Activated CD8-positive, alpha-beta memory T cell treated with anti-CD3 and anti-CD28 coated beads for 4 hours (primary cell): ENCODE measurements at regions not wholly inside any gene's neighbourhood (a gene's known extent, or its start where the extent isn't known, plus 50 kb on each side); places are given as distances from the start of the nearest gene placed in this dataset.

Source experiments
- DNase-seq, 2 donors: peaks; one replicate each; pipeline ENCODE4 v3.0.0-alpha.2; 2020; ENCODE audit warnings: low read depth in 2 of 2

DNA sequence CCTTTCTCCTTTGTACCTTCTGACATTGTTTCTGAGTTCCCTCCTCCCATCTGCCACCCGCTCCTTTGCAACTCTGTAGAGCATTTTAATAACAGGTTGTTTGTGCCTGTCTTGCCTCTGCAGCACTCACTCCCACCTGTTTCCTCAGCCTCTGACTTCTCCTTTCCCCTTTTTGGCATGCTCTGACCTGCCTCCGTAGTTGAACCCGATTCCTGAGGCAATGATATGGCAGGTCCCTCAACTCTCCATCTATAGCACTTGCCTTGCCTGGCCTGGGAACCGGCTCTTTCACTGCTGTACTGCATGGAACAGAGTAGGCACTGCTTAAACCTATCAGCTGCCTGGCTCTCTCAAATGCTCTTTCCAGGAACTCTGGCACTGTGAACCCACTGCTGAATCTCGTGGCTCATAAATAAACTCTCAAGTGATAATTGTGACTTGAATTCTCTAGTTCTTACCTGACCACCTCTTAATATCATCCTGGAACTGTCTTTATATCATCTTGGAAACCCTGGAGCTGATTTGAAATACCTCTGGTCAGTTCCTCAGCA is 50.3 kb downstream of the UTRN start:
- DNase-seq, result no peak

DNA sequence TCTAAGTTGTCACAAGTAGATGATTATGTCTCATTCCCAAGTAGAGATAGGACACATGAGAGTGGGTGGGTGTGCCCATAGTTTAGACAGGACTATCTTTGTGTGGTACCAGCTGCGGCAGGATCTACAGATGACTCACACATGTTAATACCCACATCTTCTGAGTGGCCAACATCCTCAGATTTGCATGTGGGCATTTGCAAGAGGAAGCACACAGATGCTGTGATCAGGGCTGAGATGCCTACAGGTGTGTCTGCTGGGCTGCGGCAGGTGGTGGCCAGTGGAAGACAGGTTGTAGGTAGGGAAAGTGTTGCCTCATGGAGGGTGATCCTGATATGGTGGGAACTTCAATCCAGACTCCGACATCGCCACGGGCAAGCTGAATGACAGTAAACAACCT is 50.8 kb downstream of the UTRN start:
- DNase-seq, result no peak

DNA sequence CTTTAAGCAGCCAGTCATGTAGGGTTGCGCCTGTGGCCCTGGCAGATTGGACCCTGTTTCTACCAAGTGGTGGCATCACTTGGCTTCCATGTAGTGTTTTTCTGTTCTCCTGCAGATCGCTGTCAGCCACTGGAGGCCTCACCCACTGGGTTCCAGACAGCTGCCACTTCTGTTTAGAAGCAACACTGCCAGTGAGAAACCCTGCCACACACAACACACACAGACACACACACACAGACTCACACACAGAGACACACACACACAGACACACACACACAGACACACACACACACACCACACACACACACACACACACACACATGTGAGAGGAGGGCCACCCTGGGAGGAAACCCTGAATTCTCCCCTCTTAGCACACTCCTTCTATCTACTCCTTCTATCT is 51.8 kb downstream of the UTRN start:
- no peak for DNase-seq

DNA sequence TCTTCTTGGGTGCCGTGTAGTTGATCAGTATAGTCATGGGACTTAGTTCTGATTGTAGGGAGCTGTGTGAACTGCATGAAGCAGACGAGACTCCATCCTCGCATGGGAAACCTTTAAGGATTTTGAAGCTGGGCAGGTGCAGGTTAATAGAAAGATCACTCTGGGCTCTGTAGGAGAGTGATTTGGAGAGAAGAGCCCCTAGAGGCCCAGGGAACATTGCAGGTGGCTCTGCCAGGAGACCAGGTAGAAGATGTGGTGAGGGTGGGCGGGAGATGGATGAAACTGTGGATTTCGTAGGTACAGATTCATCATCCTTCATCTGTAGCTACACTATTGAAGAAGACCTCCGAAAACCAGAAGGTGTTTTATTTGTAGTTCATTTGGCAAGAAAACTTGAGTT is 53.3 kb downstream of the UTRN start:
- DNase-seq, result no peak

DNA sequence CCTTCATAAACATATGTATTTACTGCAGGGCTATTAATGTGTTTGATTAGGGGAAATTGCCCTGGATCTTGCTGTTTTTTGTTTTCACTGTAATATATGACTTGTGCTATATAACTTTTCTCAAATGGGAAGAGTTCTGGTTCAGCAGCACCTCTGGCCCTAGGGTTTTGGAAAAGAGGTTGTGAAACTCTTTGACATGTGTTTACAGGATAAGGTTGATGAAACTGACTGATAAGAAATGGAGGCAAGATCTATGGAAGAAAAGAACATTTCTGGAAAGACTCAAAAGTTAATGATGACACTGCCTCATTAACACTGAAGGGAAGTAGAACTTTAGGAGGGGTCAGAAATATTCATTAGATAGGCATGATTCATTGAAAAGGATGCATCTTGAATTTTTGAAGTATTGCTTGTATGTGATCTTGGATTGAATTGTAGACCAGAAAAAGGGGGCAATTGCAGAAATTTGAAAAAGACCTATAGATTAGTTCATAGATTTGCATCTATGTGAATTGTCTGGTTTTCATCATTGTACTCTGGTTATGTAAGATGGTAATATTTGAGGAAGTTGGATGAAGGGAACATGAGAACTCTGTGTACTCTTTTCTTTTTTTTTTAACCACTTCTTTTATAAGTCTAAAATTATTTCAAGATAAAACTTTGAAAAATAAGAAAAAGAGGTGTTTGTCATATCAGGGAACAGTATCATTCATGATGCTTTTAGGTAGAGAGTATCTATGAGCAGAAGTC is 54.0 kb downstream of the UTRN start:
- DNase-seq, result no peak

DNA sequence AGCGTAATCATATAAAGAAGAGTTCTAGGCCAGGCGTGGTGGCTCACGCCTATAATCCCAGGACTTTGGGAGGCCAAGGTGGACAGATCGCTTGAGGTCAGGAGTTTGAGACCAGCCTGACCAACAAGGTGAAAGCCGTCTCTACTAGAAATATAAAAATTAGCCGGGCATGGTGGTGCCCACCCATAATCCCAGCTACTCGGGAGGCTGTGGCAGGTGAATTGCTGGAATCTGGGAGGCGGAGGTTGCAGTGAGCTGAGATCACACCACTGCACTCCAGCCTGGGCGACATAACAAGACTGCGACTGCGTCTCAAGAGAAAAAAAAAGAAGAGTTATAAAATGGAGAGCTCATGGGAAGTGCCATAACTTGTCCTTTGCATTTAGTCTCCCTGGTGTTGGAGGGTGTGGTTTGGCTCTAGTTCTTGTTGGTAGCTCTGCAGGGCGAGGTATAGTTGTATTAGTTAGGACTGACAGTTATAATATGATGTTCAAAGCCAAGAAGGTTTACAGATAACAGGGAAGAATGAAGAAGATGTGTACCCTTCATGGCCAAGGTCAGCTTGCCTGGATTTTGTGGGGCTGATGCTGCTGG is 54.8 kb downstream of the UTRN start:
- DNase-seq, result no peak

DNA sequence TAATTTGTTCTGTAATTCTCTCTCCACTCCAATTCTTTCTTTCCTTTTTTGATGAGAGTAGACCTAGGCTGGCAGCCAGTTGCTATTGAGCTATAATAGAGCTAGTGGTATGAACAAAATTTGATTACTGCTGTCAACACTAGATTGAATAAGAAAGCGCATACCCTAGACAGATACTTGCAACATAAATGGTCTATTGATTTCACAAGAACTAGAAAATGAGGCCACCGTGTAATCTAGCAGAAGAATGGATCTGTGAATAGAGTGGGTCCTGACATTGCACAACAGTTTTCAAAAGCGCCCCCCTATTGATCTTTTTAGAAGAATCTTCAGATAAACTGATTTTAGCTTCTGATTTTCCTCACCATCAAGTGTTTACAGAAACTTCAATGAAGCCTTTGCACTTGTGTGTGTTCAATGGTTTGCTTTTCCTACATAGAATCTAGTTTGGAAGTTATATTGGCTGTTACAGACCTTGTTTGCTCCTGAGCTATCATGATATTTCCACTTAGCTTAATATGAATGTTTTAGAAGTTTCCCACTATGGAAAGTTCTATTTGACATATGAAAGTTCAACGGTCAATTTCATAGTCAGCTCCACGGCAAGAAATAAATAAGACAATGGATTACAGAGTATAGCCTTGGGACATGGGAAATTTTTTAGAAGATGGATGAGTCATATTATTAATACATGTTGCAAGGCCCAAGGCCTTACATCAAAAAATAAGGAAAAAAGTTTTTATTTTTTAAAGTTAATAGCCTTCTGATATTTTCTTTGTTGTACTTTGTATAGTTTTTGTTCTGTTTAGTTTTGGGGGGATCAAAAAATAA is 55.6 kb downstream of the UTRN start:
- no peak for DNase-seq

DNA sequence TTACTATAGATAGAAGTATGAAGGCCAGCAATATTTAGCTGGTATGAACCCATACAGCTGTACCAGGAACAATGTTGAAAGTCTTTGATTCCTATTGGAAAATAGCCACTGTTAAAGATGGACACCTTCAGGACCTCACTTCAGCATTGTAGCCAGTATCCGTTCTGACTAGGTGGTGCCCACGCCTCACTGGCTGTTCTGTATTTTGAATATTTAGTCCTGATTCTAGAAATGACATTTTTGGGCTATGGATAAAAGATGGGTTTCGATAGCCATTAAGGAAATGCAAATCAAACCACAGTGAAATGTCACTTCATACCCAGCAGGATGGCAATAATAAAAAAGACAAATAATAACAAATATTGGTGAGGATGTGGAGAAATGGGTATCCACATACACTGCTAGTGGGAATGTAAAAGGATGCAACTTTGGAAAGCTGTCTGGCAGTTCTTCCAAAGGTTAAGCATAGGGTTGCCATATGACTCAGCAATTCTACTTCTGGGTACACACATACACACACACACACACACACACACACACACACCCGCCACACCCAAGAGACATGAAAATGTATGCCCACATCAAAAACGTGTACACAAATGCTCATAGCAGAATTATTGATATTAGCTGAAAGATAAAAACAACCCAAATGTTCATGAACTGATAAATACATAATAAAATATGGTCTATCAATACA is 56.8 kb downstream of the UTRN start:
- DNase-seq, result no peak

DNA sequence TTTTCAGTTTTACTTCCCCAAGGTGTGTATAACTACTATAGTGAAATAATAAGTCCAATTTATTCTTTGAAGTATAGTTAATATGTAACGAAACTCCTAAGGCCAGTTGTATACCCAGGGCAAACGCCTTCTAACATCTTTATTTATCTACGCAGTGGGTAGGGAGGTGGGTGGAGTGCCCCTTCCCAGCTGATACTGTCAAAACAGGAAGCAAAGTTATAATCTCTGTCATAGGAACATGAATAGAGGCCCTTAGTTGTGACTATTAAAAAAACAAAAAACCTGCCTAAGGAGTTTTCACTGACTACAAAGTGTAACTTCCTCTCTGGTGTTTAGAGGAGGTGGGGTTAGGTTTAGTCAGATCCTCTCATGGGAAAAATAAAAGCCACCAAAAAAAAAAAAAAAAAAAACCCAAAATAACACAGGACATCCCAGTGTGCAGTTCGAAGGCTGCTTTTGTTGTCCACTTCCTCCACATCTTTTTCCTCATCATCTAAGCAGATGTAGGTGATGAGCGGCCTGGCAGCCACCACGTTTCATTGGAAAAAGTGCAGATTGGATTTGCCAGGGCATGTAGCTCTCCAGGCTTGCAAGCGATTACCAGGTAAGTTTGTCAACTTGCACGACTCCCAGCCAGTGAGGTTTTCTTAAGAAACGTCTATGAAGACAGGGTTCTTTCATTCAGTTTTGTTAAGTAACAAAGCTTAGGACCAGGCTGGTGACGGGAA is 58.7 kb downstream of the UTRN start:
- no peak for DNase-seq

DNA sequence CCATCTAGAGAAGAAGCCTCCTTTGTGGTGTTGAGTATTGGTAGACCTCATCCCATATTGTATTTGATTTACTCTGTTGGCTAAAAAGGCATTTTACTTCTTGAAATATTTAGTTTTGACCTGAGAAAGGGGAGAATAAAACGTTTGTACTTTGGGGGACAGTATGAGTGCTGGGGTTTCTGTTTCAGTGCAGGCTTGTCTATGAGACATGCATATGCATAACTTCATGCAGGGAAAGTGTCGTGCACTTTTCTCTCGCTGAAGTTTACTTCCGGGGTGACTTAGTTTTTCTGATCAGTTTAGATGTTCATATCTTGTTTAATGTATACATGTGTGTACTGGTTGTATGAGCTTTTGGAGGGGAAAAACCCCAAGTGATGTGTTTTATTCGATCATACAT is 59.5 kb downstream of the UTRN start:
- no peak for DNase-seq

DNA sequence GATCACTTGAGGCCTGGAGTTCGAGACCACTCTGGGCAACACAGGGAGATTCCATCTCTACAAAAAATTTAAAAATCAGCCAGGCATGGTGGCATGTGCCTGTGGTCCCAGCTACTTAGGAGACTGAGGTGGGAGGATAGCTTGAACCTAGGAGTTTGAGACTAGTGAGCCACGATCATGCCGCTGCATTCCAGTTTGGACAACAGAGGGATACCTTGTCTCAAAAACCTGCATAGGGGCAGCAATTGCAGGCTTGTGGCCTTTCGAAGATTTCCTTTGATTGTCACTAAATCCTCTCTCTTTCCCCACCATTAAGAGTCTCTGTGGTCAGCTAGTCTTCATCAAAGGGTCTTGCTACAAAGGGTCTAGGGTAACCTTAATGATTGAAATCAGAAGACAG is 60.3 kb downstream of the UTRN start:
- no peak for DNase-seq

DNA sequence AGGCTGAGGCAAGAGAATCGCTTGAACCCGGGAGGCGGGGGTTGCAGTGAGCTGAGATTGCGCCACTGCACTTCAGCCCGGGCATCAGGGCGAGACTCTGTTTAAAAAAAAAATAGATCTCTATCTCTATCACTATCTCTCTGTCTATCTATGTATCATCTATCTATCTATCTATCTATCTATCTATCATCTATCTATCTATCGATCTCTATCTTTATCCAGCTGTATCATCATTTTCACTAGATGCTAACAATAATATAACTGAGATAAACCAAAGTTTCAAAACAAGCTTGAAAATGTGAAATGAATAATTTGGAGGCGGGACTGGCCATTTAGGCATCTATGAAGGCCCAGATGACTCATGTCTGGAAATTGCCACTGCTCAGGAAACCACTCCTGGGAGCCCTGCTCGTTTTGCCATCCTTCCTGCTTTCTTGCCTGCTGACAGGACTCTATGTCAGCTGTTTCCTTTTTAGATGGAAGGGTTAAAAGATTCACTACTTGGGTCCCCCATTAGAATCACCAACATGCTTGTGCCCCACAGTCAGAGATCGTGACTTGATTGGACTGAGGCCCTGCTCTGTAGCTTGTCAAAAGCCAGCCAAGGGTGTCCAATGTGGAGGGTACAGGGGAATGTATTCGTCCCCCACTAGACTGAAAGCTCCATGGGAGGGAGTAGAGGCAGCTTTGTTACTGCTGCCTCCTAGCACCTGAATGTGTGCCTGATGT is 61.7 kb downstream of the UTRN start:
- no peak for DNase-seq

DNA sequence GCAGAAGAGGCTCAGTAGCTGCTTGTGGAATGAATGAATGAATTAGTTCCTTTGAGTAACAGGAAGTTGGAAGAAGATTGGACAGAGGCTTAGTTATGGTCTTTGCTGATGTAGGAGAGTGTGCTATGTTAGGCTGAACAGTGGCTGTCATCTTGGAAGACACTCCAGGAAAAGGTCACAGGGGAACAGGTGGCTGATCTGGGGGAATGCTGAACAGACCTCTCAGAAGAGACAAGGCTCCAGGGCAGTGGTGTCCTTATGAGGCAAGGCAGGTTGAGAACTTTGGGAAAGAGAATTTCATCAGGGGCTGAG is 62.3 kb downstream of the UTRN start:
- DNase-seq, result no peak

DNA sequence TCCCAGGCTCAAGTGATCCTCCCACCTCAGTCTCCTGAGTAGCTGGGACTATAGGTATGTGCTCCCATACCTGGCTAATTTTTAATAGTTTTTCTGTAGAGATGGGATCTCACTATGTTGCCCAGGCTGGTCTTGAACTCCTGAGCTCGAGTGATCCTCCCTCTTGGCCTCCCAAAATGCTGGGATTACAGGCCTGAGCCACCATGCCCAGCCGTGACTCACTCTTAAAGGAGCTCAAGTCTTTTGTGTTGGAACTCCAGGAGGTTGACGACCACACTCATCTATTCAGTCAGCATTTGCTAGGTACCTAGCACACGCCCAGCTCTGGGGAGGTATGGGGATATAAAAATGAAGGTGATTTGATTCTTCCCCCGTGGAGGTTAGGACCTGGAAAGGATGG is 62.8 kb downstream of the UTRN start:
- no peak for DNase-seq

DNA sequence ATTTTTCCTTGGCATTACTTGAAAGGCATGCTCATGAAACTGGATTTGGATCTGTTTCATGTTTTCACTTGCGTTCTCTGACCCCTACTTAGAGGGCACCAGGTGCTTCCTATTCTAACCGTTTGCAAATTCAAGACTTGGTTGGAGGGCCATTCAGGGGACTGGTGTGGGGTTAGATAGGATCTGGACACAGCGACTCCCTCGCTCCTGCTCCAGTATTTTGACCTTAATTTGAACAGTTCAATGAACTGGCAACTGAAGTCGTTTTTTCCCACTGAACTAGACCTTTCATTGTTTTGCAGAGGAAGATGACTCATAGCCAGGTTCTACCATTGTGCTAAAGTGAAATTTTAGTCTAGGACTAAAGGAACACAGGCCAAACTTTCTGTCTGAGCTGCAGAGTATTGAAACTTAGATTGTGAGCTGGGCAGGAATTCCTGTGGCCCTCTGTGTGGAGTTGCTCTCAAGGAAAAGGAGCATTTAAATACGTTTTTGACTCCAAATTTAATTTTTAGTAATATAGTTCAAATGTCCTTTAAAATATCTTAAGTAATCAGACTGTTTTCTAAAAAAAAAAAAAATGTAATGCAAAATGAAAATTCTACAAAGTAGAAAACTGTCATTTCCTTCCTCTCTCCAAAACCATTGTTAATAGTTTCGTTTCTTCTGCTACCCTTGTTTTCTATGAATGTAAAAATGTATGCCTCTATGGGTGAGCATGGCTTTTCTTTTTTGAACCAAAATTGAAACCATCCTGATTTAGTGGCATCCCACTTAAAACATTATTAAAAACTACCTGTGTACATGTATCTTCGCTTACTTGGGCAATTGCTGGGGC is 64.8 kb downstream of the UTRN start:
- no peak for DNase-seq

DNA sequence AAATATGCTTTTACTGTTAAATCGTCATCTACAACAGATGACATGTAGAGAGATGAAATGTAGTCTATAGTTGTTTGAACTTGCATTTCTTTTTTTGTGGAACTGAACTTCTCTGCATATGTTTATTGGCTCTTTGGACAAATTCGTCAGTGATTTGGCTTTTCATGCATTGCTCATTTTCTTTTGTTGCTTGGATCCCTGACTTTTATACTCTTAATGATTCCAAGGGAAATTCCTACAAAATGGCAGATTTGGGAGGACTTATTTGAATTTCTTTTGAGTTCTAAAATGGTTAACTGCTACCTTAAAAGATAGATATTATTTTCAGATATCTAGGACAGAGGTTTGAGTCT is 65.4 kb downstream of the UTRN start:
- no peak for DNase-seq

DNA sequence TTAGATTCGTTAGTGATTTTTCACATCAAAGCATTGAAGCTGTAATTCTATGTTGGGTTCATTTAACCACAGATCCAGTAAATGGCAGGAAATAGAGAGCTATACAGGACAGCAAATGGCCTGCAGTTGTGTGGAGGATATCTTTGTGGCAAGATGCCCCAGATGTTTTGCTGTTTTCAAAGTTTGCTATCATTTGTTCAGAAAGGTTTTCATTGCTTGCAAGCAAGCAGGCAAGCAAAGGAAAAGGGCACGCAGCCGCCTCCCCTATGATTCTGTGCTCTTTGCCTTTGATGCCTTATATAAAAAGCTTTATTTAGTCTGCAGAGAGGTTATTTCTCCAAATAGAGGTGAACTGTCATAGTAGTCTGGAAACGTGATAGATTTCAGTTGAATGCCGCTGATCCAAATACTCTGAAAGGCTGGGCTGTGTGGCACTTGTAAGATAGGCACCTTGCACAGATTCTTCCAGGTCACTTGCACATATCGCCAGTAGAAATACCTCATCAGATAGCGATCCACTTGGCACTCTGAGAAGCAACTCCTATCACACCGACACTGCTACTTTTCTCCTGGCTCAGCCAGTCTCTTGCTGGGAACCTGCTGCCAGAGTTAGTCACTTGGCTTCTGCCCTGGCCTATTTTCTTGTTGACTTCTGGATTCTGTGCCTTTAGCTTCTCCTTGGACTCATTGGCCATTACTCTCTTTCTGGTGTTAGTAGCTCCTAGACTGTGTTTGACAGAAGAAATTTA is 66.4 kb downstream of the UTRN start:
- no peak for DNase-seq

DNA sequence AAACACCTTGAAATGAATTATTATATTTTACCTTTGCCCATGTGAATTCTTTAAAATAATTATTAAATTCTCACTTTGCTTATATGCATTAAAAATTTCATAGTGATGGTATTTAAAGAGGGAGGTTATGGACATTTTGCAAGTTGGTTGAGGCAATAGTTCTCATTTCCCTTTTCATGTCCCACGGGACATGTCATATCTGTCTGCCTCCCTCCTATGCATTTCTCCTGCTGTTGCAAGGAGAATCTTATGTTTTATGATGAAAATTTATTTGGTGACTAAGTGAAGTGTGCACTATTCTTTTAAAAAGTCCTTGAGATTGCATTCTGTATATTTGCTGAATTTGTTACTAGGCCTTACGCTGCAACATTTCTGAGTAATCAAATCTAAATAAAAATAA is 67.2 kb downstream of the UTRN start:
- DNase-seq, result no peak

DNA sequence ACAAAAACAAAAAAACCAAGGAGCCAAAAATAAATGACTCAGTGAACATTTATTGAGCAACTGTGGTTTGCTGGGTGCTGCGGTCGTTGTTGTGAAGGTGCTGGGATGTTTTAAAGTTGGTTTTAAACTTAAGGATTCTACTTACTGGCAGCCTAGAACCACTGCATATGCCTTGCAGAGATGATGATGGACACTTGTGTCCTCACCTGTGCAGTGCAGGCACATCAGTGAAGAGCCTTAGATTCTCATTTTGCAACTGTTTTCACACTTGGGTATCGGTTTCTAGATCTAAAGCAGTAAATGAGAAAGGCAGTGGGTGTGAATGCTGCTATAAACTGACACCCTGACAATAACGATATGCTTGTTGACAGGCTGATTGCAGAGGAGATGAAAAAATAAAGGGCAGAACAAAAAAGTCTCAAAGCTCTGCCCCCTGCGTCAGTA is 68.8 kb downstream of the UTRN start:
- no peak for DNase-seq
